GM18502 (cell line): ENCODE measurements at regions not wholly inside any gene's neighbourhood (a gene's known extent, or its start where the extent isn't known, plus 50 kb on each side); places are given as distances from the start of the nearest gene placed in this dataset.
A peak's percentile ranks its signal among the peaks of the same experiment; 100 is the strongest.
"Not testable (repeated sequence)": the region's sequence is repeated elsewhere in the genome, so short reads cannot be mapped to it uniquely, and the experiment has no call there.

Source experiments
- ATAC-seq: cut with Tn5 transposase; IDR thresholded peaks from one replicate; pipeline ENCODE4 v1.9.1; 2021; ENCODE audit warnings: mild to moderate bottlenecking; ENCODE audit not compliant: unreplicated experiment, poor library complexity

DNA sequence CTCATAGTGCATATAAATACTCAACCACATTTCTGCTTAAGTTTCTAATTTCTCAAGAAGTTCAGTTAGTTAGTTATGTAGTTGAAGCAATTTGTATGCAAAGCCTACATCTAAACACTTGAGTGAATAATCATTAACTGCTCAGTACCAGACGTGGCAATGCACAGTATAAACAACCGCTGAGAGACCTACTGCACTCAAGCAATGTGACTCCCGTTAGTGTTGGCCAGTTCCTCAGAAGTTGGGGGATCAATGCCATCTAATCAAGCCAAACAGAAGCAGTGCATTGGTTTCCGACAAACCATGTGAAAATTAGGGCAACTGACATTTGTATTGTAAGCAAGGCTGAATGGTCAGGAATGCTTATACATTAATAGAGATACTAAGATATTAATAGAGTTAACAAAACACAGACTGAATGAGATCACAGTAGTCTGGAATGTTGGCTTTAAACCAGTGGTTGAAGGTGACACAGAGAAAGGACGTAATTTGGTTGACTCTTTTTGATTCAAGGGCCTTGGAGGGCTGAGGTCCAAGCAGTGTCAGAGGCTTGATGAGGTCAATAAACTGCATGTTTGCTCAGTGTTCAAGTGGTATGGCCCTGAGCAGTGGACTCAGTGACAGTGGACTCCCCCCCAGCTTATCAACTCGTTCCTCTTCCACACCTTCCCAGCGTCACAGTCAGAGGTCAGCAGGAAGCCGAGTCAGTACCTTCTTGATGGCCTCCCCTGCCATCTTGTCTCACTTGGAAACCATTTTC lies 255.5 kb downstream of the CTH start:
- no peak for ATAC-seq

GRCh38 chr1:70667494-70668170 lies 256.6 kb downstream of the CTH start:
- ATAC-seq = no peak

GRCh38 chr1:70671006-70671405 lies 259.9 kb downstream of the CTH start:
- ATAC-seq = no peak

DNA sequence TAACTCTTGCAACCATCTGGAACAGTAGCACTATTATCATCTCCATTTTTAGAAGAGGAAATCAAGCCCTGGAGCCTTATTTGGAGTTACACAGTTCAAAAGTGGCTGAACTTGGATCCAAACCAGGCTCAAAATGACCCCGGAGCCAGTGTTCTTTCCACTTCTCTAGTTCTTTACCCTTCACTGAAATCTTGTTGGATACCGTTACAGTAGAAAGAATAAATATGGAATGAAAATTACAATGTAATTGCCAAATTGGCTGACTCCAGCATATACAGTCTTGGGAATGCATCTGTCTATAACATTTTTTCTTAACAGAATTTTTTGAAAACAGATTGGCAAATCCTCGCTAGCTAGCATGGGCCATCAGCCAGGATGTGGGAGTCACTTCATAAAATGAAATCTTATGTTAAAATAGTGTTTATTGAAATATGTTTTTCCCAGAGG lies 261.4 kb downstream of the CTH start:
- no peak for ATAC-seq

DNA sequence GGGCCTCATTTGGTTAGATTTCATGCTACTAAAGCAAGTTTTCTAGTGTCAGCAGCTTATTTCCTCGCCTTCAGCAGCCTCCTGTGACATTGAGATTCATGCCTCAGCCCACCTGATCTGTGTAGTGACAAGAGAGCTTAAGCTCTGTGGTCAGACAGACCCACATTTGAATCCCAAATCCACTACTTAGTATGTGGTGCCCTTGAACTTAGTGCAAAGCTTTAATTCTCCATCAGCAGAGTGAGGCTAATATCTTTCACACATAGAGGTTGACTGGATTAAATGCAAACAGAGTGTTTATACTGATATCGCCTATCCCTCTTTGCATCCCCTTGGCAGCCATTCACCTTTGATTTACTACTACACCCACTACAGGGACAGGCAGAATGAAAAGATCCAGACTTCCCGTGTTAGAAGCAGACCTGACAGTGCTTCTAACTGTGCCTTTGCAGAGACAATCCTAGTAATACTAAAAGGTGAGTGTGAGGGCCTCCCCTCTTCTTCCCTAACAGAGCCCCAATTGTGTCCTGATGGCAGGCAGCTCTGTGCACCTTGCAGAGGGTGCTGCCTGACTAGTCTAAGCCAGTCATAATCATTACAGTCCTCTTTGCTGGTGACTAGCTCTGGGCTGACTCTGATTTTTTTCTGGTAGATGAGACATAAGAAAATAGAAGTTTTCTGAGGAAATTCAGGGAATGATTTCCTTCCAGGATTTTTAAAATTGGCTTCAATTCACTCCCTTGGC lies 264.0 kb downstream of the CTH start:
- ATAC-seq = no peak

- peak; percentile 91 for ATAC-seq
Observed at GRCh38 chr1:70675737-70676156, 264.7 kb downstream of the CTH start.

GRCh38 chr1:70685300-70686286 lies 274.5 kb downstream of the CTH start:
- ATAC-seq = peak; percentile 100

GRCh38 chr1:70688580-70688979 lies 277.5 kb downstream of the CTH start:
- no peak for ATAC-seq

- no peak for ATAC-seq
Observed at GRCh38 chr1:70706381-70707037, 295.4 kb downstream of the CTH start.

DNA sequence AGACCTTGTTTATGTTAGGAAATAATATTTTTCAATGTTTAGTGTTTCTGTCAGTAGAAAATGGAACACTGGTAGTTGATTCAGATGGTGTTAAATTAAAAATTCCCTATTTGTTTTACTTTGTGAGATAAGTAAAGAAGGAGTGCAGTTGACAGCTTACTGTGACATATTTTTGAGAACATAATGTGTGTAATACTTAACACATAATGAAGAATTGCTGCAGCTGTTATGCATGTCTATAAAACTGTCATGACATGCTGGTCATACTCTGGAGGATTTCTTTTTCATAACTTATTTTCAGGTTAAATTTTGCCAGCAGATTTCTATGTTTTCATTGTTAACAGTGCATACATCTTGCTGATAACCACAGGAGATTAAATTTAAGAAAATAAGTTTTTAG lies 296.1 kb downstream of the CTH start:
- ATAC-seq = no peak

DNA sequence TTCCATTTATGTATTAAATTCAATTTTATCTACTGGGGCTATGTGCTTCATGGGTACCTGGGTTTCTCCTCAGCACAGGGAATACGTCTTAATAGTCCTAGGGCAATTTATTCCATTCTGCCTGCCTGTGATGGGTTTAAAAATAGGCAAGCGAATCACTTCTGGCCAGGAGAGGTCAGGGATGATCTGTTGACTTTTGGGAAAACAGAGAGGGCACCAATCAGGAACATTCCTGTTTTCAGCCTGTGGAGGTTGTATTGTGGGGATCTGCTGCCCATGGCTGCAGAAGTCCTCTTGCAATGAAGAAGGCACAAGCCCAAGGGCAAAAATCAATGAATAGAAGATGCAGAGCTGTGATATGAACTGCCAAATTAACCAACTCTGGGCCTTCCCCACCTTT lies 303.1 kb downstream of the CTH start:
- ATAC-seq = no peak

- no peak for ATAC-seq
Observed at GRCh38 chr1:70717211-70717610, 306.1 kb downstream of the CTH start.

DNA sequence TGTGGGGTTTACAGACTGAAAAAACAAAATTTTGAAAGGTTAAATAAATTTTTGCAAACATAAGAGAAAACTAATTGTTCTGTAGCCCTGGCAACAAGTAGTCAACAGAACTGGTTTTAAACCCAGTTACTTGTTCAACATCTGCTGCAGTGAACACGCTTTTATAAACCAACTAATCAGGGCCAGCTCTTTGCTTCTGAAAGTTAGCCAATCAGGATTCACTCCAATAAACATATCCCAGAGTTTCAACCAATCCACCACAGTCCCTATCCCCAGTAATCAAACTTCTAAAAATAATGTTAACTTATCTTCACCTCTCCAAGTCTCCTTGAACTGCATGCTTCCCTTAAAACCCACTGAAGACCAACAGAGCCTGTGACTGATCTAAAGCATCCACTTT lies 306.6 kb downstream of the CTH start:
- ATAC-seq = no peak

GRCh38 chr1:70718086-70718630 lies 307.1 kb downstream of the CTH start:
- no peak for ATAC-seq

- no peak for ATAC-seq
Observed at GRCh38 chr1:70719154-70719553, 308.1 kb downstream of the CTH start.

GRCh38 chr1:70720109-70720508 lies 309.0 kb downstream of the CTH start:
- ATAC-seq = no peak

DNA sequence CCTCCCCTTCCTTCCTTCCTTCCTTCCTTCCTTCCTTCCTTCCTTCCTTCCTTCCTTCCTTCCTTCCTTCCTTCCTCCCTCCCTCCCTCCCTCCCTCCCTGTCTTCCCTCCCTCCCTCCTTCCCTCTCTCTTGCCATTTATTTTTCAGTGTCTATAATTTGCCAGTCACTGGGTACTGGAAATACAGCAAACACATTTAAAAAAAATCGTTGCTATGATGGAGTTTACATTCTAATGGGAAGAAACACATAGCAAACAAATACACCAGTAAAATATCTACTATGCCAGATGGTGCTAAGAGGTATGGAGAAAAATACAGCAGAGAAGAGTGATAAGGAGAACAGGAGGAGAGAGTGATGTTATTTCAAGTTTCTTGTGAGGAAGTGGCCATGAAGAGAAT lies 309.5 kb downstream of the CTH start:
- no peak for ATAC-seq

- ATAC-seq = no peak
Observed at GRCh38 chr1:70727886-70728489, 316.9 kb downstream of the CTH start.

DNA sequence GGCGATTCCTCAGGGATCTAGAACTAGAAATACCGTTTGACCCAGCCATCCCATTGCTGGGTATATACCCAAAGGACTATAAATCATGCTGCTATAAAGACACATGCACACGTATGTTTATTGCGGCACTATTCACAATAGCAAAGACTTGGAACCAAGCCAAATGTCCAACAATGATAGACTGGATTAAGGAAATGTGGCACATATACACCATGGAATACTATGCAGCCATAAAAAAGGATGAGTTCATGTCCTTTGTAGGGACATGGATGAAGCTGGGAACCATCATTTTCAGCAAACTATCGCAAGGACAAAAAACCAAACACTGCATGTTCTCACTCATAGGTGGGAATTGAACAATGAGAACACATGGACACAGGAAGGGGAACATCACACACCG lies 311.1 kb downstream of the PTGER3 start:
- not testable (repeated sequence) for ATAC-seq
